Prostate gland (tissue), 2 donors: ENCODE measurements at regions not wholly inside any gene's neighbourhood (a gene's known extent, or its start where the extent isn't known, plus 50 kb on each side); places are given as distances from the start of the nearest gene placed in this dataset.

Experiments used
- DNase-seq: peaks from one replicate; pipeline ENCODE4 v3.0.0-alpha.2; 2019; ENCODE audit warnings: low spot score
- H3K27ac ChIP-seq, 2 donors: fragments of 200-600 bp; sonication (generic); 2 replicates each; pipeline ENCODE4 v1.5.1; 2017 to 2019
- H3K27me3 ChIP-seq: fragments of 200-600 bp; sonication (generic); replicated peaks from 2 replicates; pipeline ENCODE4 v1.5.1; 2019; ENCODE audit not compliant: insufficient read depth
- H3K36me3 ChIP-seq, 2 donors: fragments of 200-600 bp; sonication (generic); 1 replicate in 1 of 2; 2 replicates in 1 of 2; pipeline versions ENCODE4 v1.5.1 to v1.8.1; 2017 to 2019
- H3K4me1 ChIP-seq: fragments of 200-600 bp; sonication (generic); replicated peaks from 2 replicates; pipeline ENCODE4 v1.5.1; 2019
- H3K4me3 ChIP-seq, 2 donors: fragments of 200-600 bp; sonication (generic); 2 replicates each; pipeline ENCODE4 v1.5.1; 2017 to 2019
- H3K9me3 ChIP-seq: fragments of 200-600 bp; sonication (generic); 2 replicates; pipeline ENCODE4 v1.5.1; 2017
- CTCF ChIP-seq, 4 experiments: fragments of 200-600 bp in 2 of 4; fragments of 450-650 bp in 2 of 4; sonication (generic) in 2 of 4; IDR thresholded peaks; 1 replicate in 3 of 4; 2 replicates in 1 of 4; pipeline ENCODE4 v1.5.1; 2016 to 2019; ENCODE audit warnings: antibody characterized with exemption in 4 of 4, mild to moderate bottlenecking in 2 of 4, moderate library complexity in 2 of 4
- POLR2A ChIP-seq: fragments of 450-650 bp; IDR thresholded peaks from one replicate; pipeline ENCODE4 v1.6.1; 2016; ENCODE audit warnings: antibody characterized with exemption, mild to moderate bottlenecking
- POLR2AphosphoS5 ChIP-seq: sonication (generic); formaldehyde crosslinking; IDR thresholded peaks from one replicate; pipeline ENCODE4 v1.6.1; 2017; ENCODE audit warnings: antibody characterized with exemption
- WGBS: methylation state at CpG from one replicate; pipeline ENCODE4 v1.1.5; 2018; 5-methylcytosine and 5-hydroxymethylcytosine counted together
- intact Hi-C: fragments of 100-400 bp; cut with DNase I; formaldehyde crosslinking; loops from one replicate; pipeline ENCODE4 v1.14.2; 2022

DNA sequence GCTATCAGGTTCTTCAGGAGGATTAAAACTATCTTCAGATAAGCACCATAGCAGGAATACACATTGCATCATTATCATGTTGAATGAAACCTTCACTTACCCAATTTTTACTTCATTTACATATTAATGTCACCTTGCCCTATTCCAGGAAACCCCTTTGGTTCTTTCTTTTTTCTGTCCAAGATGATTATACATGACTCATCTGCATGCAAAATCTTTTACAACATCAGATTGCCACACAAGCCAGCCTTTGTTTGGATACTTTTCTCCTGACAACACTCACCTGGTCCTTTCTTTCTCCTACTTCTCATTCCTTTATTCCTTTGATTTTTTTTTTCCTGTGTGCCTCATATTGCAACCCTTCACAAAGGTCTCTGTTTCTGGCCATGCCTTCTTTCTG lies 200.5 kb upstream of the POU3F2 start:
- TF ChIP-seq CTCF (IDR thresholded peaks at IDR 0.05) = no peak
- TF ChIP-seq POLR2A = no peak
- no peak for TF ChIP-seq POLR2AphosphoS5
- Histone ChIP-seq H3K9me3 (no peaks in the 10 kb centered on the region), H3K27ac (no peak overlapping the region), H3K4me3 (no peak overlapping the region), H3K4me1 (no peaks in the 10 kb centered on the region), H3K36me3 (no peaks in the 10 kb centered on the region), H3K27me3 (no peaks in the 10 kb centered on the region)
- intact Hi-C loops = no loop called here
- no peak for DNase-seq

- no peak overlapping the region for H3K27ac ChIP-seq
- TF ChIP-seq POLR2AphosphoS5 (no peak), CTCF (IDR thresholded peaks at IDR 0.05) (no peak), POLR2A (no peak)
- H3K4me1 ChIP-seq = no peaks in the 10 kb centered on the region
- no peaks in the 10 kb centered on the region for H3K9me3 ChIP-seq
- H3K36me3 ChIP-seq = no peaks in the 10 kb centered on the region
- intact Hi-C loops = no loop called here
- no peak for DNase-seq
- H3K27me3 ChIP-seq = no peaks in the 10 kb centered on the region
- no peak overlapping the region for H3K4me3 ChIP-seq
- 26% methylated on average over 3 of the region's 3 CpGs for WGBS
These were observed 199.8 kb upstream of the POU3F2 start for GRCh38 chr6:98634569-98634968.

- intact Hi-C loops = no loop called here
- H3K36me3 ChIP-seq = no peaks in the 10 kb centered on the region
- WGBS = 91% methylated on average over 2 of the region's 2 CpGs
- H3K27ac ChIP-seq = no peak overlapping the region
- no peak overlapping the region for H3K4me3 ChIP-seq
- TF ChIP-seq CTCF (IDR thresholded peaks at IDR 0.05) (no peak), POLR2A (no peak), POLR2AphosphoS5 (no peak)
- H3K9me3 ChIP-seq = no peaks in the 10 kb centered on the region
- no peaks in the 10 kb centered on the region for H3K4me1 ChIP-seq
- DNase-seq = no peak
- H3K27me3 ChIP-seq = no peaks in the 10 kb centered on the region
These were observed 199.2 kb upstream of the POU3F2 start for GRCh38 chr6:98635191-98635590.

DNA sequence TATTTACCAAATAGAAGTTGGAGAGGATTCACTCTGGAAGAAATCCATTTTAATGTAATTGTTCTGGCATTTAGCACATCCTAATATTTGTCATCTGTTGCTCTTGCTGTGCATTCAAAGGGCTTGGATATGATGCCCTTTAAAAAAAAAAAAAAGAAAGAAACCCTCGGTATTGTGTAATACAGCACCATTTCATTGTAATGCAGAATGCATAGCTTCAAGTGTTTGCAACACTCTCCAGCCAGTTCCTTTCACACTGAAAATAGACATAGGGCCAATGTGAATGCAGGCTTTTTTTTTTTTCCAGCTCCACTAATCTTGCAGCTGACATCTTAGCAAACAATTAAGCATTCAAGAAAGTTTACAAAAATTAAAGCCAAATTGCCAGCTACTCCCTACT lies 197.4 kb upstream of the POU3F2 start:
- no peak for TF ChIP-seq CTCF (IDR thresholded peaks at IDR 0.05)
- no peak for TF ChIP-seq POLR2A
- TF ChIP-seq POLR2AphosphoS5 = no peak
- Histone ChIP-seq H3K9me3 (no peaks in the 10 kb centered on the region), H3K27me3 (no peaks in the 10 kb centered on the region), H3K4me1 (no peaks in the 10 kb centered on the region), H3K36me3 (no peaks in the 10 kb centered on the region), H3K4me3 (no peak overlapping the region), H3K27ac (no peak overlapping the region)
- intact Hi-C loops = no loop called here
- 3% methylated on average over 1 of the region's 1 CpG for WGBS
- DNase-seq = no peak

DNA sequence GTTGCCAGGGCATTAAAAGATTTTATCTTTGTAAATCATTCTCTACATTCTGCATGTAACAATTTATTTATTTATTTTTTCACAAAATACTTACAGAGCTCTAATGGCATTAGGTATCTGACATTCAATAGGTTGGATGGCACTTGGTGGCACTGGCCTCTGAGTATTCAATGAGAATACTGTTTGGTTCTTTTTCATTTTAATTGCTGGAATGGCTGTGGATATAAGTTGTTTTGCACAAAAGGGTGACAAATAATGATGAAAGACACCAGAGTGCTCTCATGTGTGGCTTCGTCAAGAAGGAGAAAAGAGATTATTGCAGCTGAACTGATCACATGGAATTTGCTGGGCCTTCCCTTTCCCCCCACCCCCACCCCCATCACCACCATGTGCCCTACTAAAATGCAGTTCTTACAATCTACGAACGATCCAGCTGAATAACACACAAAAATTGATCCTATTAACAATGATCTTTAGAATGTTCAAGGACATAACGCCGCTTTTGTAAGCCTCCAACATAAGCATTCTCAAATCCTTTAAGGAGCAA lies 195.2 kb upstream of the POU3F2 start:
- Histone ChIP-seq H3K4me3 (no peak overlapping the region), H3K4me1 (no peaks in the 10 kb centered on the region), H3K27me3 (no peaks in the 10 kb centered on the region), H3K9me3 (no peaks in the 10 kb centered on the region), H3K27ac (no peak overlapping the region), H3K36me3 (no peaks in the 10 kb centered on the region)
- TF ChIP-seq POLR2A (no peak), POLR2AphosphoS5 (no peak), CTCF (IDR thresholded peaks at IDR 0.05) (no peak)
- intact Hi-C loops = no loop called here
- DNase-seq = no peak
- WGBS = 90% methylated on average over 5 of the region's 5 CpGs
